ENCODE measurements at regions not wholly inside any gene's neighbourhood (a gene's known extent, or its start where the extent isn't known, plus 50 kb on each side); places are given as distances from the start of the nearest gene placed in this dataset.

DNA sequence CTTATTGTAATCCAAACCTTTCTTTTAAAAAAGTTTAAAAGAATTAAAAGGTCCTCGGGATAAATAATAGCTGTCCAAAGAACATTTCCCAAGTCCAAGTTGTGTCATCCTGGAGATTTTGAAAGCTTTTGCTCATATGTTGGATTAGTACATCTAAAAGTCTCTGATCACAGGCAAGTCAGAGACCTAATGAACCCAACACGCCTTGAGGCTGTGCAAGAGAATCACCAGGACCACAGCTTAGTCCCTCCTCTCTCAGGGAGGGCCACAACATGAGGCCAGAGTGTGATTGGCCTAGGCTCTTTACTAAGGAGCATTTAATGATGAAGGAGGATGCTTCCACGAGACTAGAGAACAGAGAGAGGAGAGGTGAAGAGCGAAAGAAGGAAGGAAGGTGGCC lies 98.7 kb upstream of the OR5AK2 start:
- H3K27ac ChIP-seq (ENCODE audit: low read depth in 1 of 2, low read length in 2 of 2) = no peak overlapping the region
- no peak for ATAC-seq (ENCODE audit: low FRiP score)
- no peaks in the 10 kb centered on the region for H3K9me3 ChIP-seq (ENCODE audit: control insufficient read depth, low read length)
- intact Hi-C loops (cut with DNase I) = loop anchor here in 1 of 2 donors (10.0 kb wide), 1 partner anchor 55 kb away; no protein-coding TSS in a partner anchor
- no peaks in the 10 kb centered on the region for H3K4me1 ChIP-seq (ENCODE audit: control insufficient read depth in 1 of 2, insufficient read depth in 2 of 2, low read length in 2 of 2)
- DNase-seq = no peak
- H3K27me3 ChIP-seq (ENCODE audit: control insufficient read depth in 1 of 2, insufficient read depth in 2 of 2, low read length in 1 of 2) = no peaks in the 10 kb centered on the region
- 78 to 83% methylated on average over 4 of the region's 4 CpGs for WGBS, 2 donors
- no peak overlapping the region for H3K4me3 ChIP-seq (ENCODE audit: low read length in 2 of 2)
- H3K36me3 ChIP-seq (ENCODE audit: control insufficient read depth in 1 of 2, insufficient read depth in 2 of 2, low read length in 1 of 2) = no peaks in the 10 kb centered on the region

DNA sequence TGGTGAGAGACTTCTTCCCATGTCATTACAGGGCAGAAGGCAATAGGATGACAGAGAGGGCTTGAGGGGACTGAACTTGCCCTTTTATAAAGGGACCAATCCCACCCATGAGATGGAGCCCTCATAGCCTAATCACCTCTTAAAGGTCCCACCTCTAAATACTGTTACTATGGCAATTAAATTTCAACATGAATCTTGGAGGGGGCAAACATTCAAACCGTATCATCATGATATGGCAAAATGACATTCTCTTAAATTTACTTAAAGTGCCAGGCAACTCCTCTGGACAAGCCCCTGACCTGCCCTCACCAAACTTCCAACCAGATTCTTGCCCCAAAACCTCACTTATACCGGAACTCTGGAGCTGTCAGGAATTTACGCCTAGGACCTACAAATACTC lies 100.8 kb upstream of the OR5AK2 start:
- no peak overlapping the region for H3K27ac ChIP-seq (ENCODE audit: low read depth in 1 of 2, low read length in 2 of 2)
- H3K9me3 ChIP-seq (ENCODE audit: control insufficient read depth, low read length) = no peaks in the 10 kb centered on the region
- 77 to 83% methylated on average over 3 of the region's 3 CpGs for WGBS, 2 donors
- H3K4me1 ChIP-seq (ENCODE audit: control insufficient read depth in 1 of 2, insufficient read depth in 2 of 2, low read length in 2 of 2) = no peaks in the 10 kb centered on the region
- intact Hi-C loops (cut with DNase I) = no loop called here
- no peak overlapping the region for H3K4me3 ChIP-seq (ENCODE audit: low read length in 2 of 2)
- DNase-seq (no peak), ATAC-seq (ENCODE audit: low FRiP score) (no peak)
- no peaks in the 10 kb centered on the region for H3K36me3 ChIP-seq (ENCODE audit: control insufficient read depth in 1 of 2, insufficient read depth in 2 of 2, low read length in 1 of 2)
- H3K27me3 ChIP-seq (ENCODE audit: control insufficient read depth in 1 of 2, insufficient read depth in 2 of 2, low read length in 1 of 2) = no peaks in the 10 kb centered on the region

DNA sequence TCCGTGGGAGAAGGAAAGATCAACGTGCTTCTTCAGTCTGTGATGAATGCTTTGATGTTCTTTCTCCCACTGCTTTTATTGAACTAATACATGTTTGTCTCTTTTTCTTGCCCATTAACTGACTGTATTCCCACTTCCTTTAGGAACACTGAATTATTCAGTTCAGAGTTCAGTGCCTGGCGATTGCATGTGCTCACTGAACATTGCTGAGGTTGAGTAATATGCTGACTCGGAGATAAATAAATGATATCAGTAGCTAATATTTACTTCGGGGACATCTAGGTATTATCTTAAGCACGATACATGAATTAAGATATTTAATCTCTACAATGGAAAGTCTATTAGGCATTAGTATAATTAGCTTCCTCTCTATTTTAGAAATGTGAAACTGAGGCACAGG lies 102.3 kb upstream of the OR5AK2 start:
- no peak overlapping the region for H3K4me3 ChIP-seq (ENCODE audit: low read length in 2 of 2)
- no peaks in the 10 kb centered on the region for H3K4me1 ChIP-seq (ENCODE audit: control insufficient read depth in 1 of 2, insufficient read depth in 2 of 2, low read length in 2 of 2)
- no peak for ATAC-seq (ENCODE audit: low FRiP score)
- H3K36me3 ChIP-seq (ENCODE audit: control insufficient read depth in 1 of 2, insufficient read depth in 2 of 2, low read length in 1 of 2) = no peaks in the 10 kb centered on the region
- no peaks in the 10 kb centered on the region for H3K27me3 ChIP-seq (ENCODE audit: control insufficient read depth in 1 of 2, insufficient read depth in 2 of 2, low read length in 1 of 2)
- intact Hi-C loops (cut with DNase I) = no loop called here
- no peaks in the 10 kb centered on the region for H3K9me3 ChIP-seq (ENCODE audit: control insufficient read depth, low read length)
- no peak overlapping the region for H3K27ac ChIP-seq (ENCODE audit: low read depth in 1 of 2, low read length in 2 of 2)
- WGBS, 2 donors = 78 to 80% methylated on average over 6 of the region's 6 CpGs
- DNase-seq = no peak

DNA sequence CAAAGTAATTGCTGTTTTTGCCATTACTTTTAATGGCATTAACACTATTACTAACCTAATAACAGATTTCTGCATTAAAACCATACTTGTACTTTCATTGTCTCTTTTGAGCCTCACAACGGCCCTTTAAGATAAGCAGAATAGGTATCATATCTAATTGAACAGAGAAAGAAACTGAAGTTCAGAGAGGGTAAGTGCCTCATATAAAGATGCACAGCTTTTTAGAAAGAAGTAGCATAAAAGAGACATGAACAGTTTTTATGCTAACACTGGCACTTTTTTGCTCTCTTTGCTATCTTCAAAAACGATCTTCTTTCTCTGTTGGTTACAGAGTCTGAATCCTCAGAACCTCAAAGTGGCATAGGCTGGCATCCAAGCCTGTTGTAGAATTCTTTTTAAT lies 102.9 kb upstream of the OR5AK2 start:
- Histone ChIP-seq H3K4me1 (ENCODE audit: control insufficient read depth in 1 of 2, insufficient read depth in 2 of 2, low read length in 2 of 2) (no peaks in the 10 kb centered on the region), H3K4me3 (ENCODE audit: low read length in 2 of 2) (no peak overlapping the region), H3K9me3 (ENCODE audit: control insufficient read depth, low read length) (no peaks in the 10 kb centered on the region), H3K27ac (ENCODE audit: low read depth in 1 of 2, low read length in 2 of 2) (no peak overlapping the region), H3K27me3 (ENCODE audit: control insufficient read depth in 1 of 2, insufficient read depth in 2 of 2, low read length in 1 of 2) (no peaks in the 10 kb centered on the region), H3K36me3 (ENCODE audit: control insufficient read depth in 1 of 2, insufficient read depth in 2 of 2, low read length in 1 of 2) (no peaks in the 10 kb centered on the region)
- ATAC-seq (ENCODE audit: low FRiP score) (no peak), DNase-seq (no peak)
- WGBS, 2 donors = 70 to 79% methylated on average over 2 of the region's 2 CpGs
- intact Hi-C loops (cut with DNase I) = no loop called here

DNA sequence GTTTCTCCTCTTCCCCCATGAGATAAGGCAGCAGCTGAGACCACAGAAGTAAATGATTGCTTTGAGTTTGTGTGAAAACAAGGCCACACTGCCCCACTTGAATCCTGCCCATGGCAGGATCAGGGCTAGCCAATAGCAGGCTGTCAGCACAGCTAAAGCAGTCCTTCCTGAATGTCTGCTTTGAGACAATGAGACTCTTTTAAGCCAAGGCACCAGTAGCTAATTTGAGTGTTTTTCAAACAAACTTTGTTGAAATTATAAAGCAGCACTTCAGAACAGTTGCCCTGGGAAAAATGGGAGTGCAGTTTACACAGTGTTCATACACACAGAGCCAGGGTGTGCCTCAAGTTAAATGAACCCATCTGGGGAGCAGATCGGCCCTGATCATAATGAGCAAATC lies 103.5 kb upstream of the OR5AK2 start:
- H3K9me3 ChIP-seq (ENCODE audit: control insufficient read depth, low read length) = no peaks in the 10 kb centered on the region

DNA sequence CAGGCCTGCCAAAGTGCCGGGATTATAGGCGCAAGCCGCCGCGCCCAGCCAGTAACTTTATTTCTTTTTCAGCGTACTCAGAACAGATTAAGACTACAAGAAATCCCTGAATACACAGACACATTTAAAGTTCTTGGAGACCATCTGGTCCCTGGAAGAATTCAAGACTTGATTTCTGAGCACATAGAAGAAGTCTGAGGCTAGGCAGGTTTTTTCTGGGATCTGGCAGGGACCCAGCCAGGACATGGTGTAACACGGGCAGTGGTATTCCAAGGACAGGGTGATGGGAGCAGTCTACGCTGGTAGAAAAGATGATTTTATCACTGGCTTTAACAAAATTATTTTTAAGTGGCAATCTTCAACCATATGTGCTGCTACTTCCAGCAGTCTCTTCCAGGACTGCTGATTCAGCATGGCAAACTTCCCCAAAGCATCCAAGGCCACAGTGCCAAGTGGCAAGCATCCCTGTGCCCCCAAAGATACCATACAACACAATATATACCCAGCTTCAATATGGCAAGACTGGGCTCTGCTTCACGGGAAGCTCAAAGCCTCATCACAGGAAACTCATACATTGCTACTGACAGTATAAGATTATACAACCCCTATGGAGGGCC lies 105.2 kb upstream of the OR5AK2 start:
- no peak overlapping the region for H3K27ac ChIP-seq (ENCODE audit: low read depth in 1 of 2, low read length in 2 of 2)
- no peaks in the 10 kb centered on the region for H3K9me3 ChIP-seq (ENCODE audit: control insufficient read depth, low read length)
- H3K27me3 ChIP-seq (ENCODE audit: control insufficient read depth in 1 of 2, insufficient read depth in 2 of 2, low read length in 1 of 2) = no peaks in the 10 kb centered on the region
- intact Hi-C loops (cut with DNase I) = no loop called here
- no peak for ATAC-seq (ENCODE audit: low FRiP score)
- no peak for DNase-seq
- no peak overlapping the region for H3K4me3 ChIP-seq (ENCODE audit: low read length in 2 of 2)
- no peaks in the 10 kb centered on the region for H3K4me1 ChIP-seq (ENCODE audit: control insufficient read depth in 1 of 2, insufficient read depth in 2 of 2, low read length in 2 of 2)
- 91 to 92% methylated on average over 9 of the region's 9 CpGs for WGBS, 2 donors
- no peaks in the 10 kb centered on the region for H3K36me3 ChIP-seq (ENCODE audit: control insufficient read depth in 1 of 2, insufficient read depth in 2 of 2, low read length in 1 of 2)

More for the DNA sequence above, 103.5 kb upstream of the OR5AK2 start:
- H3K27me3 ChIP-seq (ENCODE audit: control insufficient read depth in 1 of 2, insufficient read depth in 2 of 2, low read length in 1 of 2) = no peaks in the 10 kb centered on the region
- no peak overlapping the region for H3K27ac ChIP-seq (ENCODE audit: low read depth in 1 of 2, low read length in 2 of 2)
- H3K4me1 ChIP-seq (ENCODE audit: control insufficient read depth in 1 of 2, insufficient read depth in 2 of 2, low read length in 2 of 2) = no peaks in the 10 kb centered on the region
- WGBS, 2 donors = 40 to 52% methylated on average over 1 of the region's 1 CpG
- no peak for DNase-seq
- no peak for ATAC-seq (ENCODE audit: low FRiP score)
- intact Hi-C loops (cut with DNase I) = no loop called here
- no peaks in the 10 kb centered on the region for H3K36me3 ChIP-seq (ENCODE audit: control insufficient read depth in 1 of 2, insufficient read depth in 2 of 2, low read length in 1 of 2)
- no peak overlapping the region for H3K4me3 ChIP-seq (ENCODE audit: low read length in 2 of 2)

DNA sequence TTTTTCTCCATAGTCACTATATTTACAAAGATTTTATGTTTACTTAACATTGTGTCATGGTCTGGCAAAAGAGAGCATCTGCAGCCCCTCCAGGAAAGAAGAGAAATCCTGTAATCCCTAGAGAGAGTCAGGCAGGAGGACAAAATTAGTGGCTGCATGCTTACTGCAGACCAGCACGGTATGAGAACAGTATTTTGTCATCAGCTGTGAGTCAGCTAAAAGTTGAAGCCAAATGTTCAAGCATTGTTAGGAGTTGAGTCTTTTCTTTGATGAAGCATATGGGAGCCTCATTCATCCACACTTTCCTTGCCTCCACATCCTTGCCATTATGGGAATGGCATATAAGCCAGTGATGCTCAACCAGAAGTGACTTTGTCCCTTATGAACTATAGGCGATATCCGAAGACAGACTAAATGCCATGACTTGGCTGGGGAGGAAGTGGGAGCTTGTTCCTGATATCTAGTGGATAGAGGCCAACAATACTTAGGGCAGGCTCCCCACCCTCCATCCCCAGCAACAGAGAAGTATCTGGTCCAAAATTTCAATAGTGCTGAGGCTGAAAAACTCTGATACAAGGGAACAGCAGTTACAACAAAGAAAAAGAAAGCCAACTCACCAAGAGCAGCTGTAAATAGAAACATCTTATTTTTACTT lies 112.0 kb upstream of the OR5AK2 start:
- DNase-seq = no peak
- Histone ChIP-seq H3K36me3 (ENCODE audit: control insufficient read depth in 1 of 2, insufficient read depth in 2 of 2, low read length in 1 of 2) (no peaks in the 10 kb centered on the region), H3K27ac (ENCODE audit: low read depth in 1 of 2, low read length in 2 of 2) (no peak overlapping the region), H3K27me3 (ENCODE audit: control insufficient read depth in 1 of 2, insufficient read depth in 2 of 2, low read length in 1 of 2) (no peaks in the 10 kb centered on the region), H3K9me3 (ENCODE audit: control insufficient read depth, low read length) (no peaks in the 10 kb centered on the region), H3K4me1 (ENCODE audit: control insufficient read depth in 1 of 2, insufficient read depth in 2 of 2, low read length in 2 of 2) (no peaks in the 10 kb centered on the region), H3K4me3 (ENCODE audit: low read length in 2 of 2) (no peak overlapping the region)
- intact Hi-C loops (cut with DNase I) = no loop called here
- peak; percentile 64 for ATAC-seq (ENCODE audit: low FRiP score)
- WGBS, 2 donors = 25 to 33% methylated on average over 3 of the region's 3 CpGs

DNA sequence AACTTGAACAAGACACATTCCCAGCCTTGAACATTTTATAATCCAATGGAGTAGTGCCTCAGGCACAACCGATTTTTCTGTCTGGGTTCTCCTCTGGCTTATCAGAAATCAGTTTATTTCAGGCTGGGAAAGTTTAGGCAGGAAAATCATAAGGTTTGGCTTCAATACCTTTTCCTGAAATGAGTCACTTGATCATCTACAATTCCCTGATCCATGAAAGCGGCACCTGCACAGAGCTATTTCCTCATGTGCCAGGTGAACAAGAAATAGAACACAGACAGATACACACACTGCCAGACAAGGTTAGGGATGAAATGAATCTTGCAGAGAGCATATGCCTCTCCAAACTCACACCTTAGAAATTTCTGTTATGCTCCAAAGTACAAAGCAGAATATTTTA lies 106.7 kb upstream of the OR9G4 start:
- DNase-seq = no peak
- WGBS, 2 donors = 61 to 62% methylated on average over 2 of the region's 2 CpGs

DNA sequence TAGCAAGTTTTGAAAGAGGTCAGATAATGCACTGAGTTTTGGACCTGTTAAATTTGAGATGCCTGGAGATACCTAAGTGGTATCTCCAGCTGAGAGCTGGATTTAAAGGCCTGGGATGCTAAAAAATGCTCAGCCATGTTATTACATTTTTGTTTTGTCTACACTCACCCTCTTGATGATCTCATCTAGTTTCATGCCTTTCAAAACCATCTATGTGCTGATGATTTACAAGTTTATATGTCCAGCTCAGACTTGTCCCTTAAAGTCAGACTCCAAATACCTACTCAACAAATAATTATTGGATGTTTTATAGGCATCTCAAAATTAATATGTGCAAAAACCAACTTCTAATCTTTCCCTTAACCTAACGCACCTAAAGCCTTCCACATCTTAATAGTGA lies 103.6 kb upstream of the OR9G4 start:
- H3K9me3 ChIP-seq (ENCODE audit: control insufficient read depth, low read length) = peaks cover 2% of the 10 kb centered on the region
- no peak overlapping the region for H3K4me3 ChIP-seq (ENCODE audit: low read length in 2 of 2)
- DNase-seq (no peak), ATAC-seq (ENCODE audit: low FRiP score) (no peak)
- H3K36me3 ChIP-seq (ENCODE audit: control insufficient read depth in 1 of 2, insufficient read depth in 2 of 2, low read length in 1 of 2) = no peaks in the 10 kb centered on the region
- no peaks in the 10 kb centered on the region for H3K27me3 ChIP-seq (ENCODE audit: control insufficient read depth in 1 of 2, insufficient read depth in 2 of 2, low read length in 1 of 2)
- intact Hi-C loops (cut with DNase I) = no loop called here
- no peaks in the 10 kb centered on the region for H3K4me1 ChIP-seq (ENCODE audit: control insufficient read depth in 1 of 2, insufficient read depth in 2 of 2, low read length in 2 of 2)
- 81 to 89% methylated on average over 1 of the region's 1 CpG for WGBS, 2 donors
- no peak overlapping the region for H3K27ac ChIP-seq (ENCODE audit: low read depth in 1 of 2, low read length in 2 of 2)

More for the DNA sequence above, 106.7 kb upstream of the OR9G4 start:
- Histone ChIP-seq H3K4me3 (ENCODE audit: low read length in 2 of 2) (no peak overlapping the region), H3K4me1 (ENCODE audit: control insufficient read depth in 1 of 2, insufficient read depth in 2 of 2, low read length in 2 of 2) (no peaks in the 10 kb centered on the region), H3K27ac (ENCODE audit: low read depth in 1 of 2, low read length in 2 of 2) (no peak overlapping the region), H3K36me3 (ENCODE audit: control insufficient read depth in 1 of 2, insufficient read depth in 2 of 2, low read length in 1 of 2) (no peaks in the 10 kb centered on the region), H3K27me3 (ENCODE audit: control insufficient read depth in 1 of 2, insufficient read depth in 2 of 2, low read length in 1 of 2) (no peaks in the 10 kb centered on the region), H3K9me3 (ENCODE audit: control insufficient read depth, low read length) (peaks cover 2% of the 10 kb centered on the region)
- intact Hi-C loops (cut with DNase I) = no loop called here
- no peak for ATAC-seq (ENCODE audit: low FRiP score)
